MM.1S (cell line): ENCODE measurements at regions not wholly inside any gene's neighbourhood (a gene's known extent, or its start where the extent isn't known, plus 50 kb on each side); places are given as distances from the start of the nearest gene placed in this dataset.
"Not testable (repeated sequence)": the region's sequence is repeated elsewhere in the genome, so short reads cannot be mapped to it uniquely, and the experiment has no call there.

ENCODE experiments used
- EZH2phosphoT487 ChIP-seq: fragments of 300-600 bp; sonication (generic); IDR thresholded peaks from 2 replicates; pipeline ENCODE4 v1.6.1; 2018; ENCODE audit warnings: antibody characterized with exemption, low read length
- TF ChIP-seq, protein P1 (sequence below): fragments of 300-600 bp; sonication (generic); IDR thresholded peaks from 2 replicates; pipeline ENCODE4 v1.5.1; 2016; ENCODE audit warnings: antibody characterized with exemption, low read length, mixed read lengths

DNA sequence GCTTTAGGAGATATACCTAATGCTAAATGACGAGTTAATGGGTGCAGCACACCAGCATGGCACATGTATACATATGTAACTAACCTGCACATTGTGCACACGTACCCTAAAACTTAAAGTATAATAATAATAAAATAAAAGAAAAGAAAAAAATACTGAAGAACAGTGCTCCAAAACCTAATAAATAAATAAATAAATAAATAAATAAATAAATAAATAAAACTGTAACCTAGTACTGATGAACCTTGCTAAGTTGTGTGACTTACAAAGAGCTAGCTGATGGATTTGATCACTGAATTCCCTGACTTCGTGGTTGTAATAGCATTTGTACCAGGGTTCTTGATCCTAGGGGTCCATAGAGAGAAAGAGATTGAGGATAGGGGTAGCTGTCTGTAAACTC lies 258.6 kb downstream of the HNRNPD start:
- TF ChIP-seq, protein P1, sequence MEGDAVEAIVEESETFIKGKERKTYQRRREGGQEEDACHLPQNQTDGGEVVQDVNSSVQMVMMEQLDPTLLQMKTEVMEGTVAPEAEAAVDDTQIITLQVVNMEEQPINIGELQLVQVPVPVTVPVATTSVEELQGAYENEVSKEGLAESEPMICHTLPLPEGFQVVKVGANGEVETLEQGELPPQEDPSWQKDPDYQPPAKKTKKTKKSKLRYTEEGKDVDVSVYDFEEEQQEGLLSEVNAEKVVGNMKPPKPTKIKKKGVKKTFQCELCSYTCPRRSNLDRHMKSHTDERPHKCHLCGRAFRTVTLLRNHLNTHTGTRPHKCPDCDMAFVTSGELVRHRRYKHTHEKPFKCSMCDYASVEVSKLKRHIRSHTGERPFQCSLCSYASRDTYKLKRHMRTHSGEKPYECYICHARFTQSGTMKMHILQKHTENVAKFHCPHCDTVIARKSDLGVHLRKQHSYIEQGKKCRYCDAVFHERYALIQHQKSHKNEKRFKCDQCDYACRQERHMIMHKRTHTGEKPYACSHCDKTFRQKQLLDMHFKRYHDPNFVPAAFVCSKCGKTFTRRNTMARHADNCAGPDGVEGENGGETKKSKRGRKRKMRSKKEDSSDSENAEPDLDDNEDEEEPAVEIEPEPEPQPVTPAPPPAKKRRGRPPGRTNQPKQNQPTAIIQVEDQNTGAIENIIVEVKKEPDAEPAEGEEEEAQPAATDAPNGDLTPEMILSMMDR: not testable (repeated sequence)
- not testable (repeated sequence) for TF ChIP-seq EZH2phosphoT487
